ENCODE measurements at regions not wholly inside any gene's neighbourhood (a gene's known extent, or its start where the extent isn't known, plus 50 kb on each side); places are given as distances from the start of the nearest gene placed in this dataset.

- Histone ChIP-seq H3K27ac (ENCODE audit: low read depth in 2 of 2, low read length in 1 of 2) (no peak overlapping the region), H3K27me3 (ENCODE audit: control insufficient read depth in 1 of 2, insufficient read depth in 2 of 2, low read length in 2 of 2) (no peaks in the 10 kb centered on the region), H3K4me1 (ENCODE audit: control insufficient read depth in 2 of 2, insufficient read depth in 2 of 2, low read length in 1 of 2) (peaks cover 0 to 3% of the 10 kb centered on the region in 2 donors), H3K4me3 (ENCODE audit: low read depth in 1 of 2, low read length in 2 of 2) (no peak overlapping the region), H3K36me3 (ENCODE audit: control insufficient read depth in 2 of 2, insufficient read depth in 2 of 2, low read length in 1 of 2) (no peaks in the 10 kb centered on the region), H3K9me3 (ENCODE audit: control insufficient read depth in 2 of 2, insufficient read depth in 1 of 2, low read depth in 1 of 2, low read length in 1 of 2) (no peaks in the 10 kb centered on the region)
- WGBS, 2 donors, result 92 to 95% methylated on average over 1 of the region's 1 CpG
Observed at GRCh38 chr13:47114030-47114429, 217.2 kb upstream of the HTR2A start.

- H3K4me1 ChIP-seq (ENCODE audit: control insufficient read depth in 2 of 2, insufficient read depth in 2 of 2, low read length in 1 of 2), result peaks cover 0 to 3% of the 10 kb centered on the region in 2 donors
Observed at GRCh38 chr13:47112903-47113299, 216.0 kb upstream of the HTR2A start.

GRCh38 chr13:47112205-47112902 lies 215.5 kb upstream of the HTR2A start:
- Histone ChIP-seq H3K9me3 (ENCODE audit: control insufficient read depth in 2 of 2, insufficient read depth in 1 of 2, low read depth in 1 of 2, low read length in 1 of 2) (no peaks in the 10 kb centered on the region), H3K4me1 (ENCODE audit: control insufficient read depth in 2 of 2, insufficient read depth in 2 of 2, low read length in 1 of 2) (peaks cover 0 to 3% of the 10 kb centered on the region in 2 donors), H3K4me3 (ENCODE audit: low read depth in 1 of 2, low read length in 2 of 2) (no peak overlapping the region), H3K36me3 (ENCODE audit: control insufficient read depth in 2 of 2, insufficient read depth in 2 of 2, low read length in 1 of 2) (no peaks in the 10 kb centered on the region), H3K27me3 (ENCODE audit: control insufficient read depth in 1 of 2, insufficient read depth in 2 of 2, low read length in 2 of 2) (no peaks in the 10 kb centered on the region), H3K27ac (ENCODE audit: low read depth in 2 of 2, low read length in 1 of 2) (no peak overlapping the region)
- 68 to 69% methylated on average over 4 of the region's 4 CpGs for WGBS, 2 donors

More at GRCh38 chr13:47112903-47113299, 216.0 kb upstream of the HTR2A start:
- Histone ChIP-seq H3K4me3 (ENCODE audit: low read depth in 1 of 2, low read length in 2 of 2) (no peak overlapping the region), H3K27me3 (ENCODE audit: control insufficient read depth in 1 of 2, insufficient read depth in 2 of 2, low read length in 2 of 2) (no peaks in the 10 kb centered on the region), H3K36me3 (ENCODE audit: control insufficient read depth in 2 of 2, insufficient read depth in 2 of 2, low read length in 1 of 2) (no peaks in the 10 kb centered on the region), H3K27ac (ENCODE audit: low read depth in 2 of 2, low read length in 1 of 2) (no peak overlapping the region), H3K9me3 (ENCODE audit: control insufficient read depth in 2 of 2, insufficient read depth in 1 of 2, low read depth in 1 of 2, low read length in 1 of 2) (no peaks in the 10 kb centered on the region)
- 47 to 60% methylated on average over 1 of the region's 1 CpG for WGBS, 2 donors

DNA sequence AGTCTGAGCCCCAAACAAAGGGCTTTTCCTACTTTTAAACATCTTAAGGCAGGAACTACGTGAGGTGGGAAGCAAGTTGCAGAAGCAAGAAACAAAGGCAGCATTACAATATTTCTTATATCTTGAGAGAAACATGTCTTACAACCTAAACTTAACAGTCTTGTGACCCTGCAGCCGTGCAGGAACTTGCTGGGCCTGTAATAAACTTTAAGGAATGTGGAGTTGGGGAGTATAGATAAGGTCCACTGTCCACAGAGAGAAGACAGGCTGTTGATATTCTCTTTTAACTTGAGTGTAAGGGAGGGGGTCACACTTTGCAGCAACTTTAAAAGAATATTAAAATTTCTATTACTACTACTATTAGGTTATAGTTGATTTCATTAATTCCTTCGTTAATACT lies 214.6 kb upstream of the HTR2A start:
- Histone ChIP-seq H3K27ac (ENCODE audit: low read depth in 2 of 2, low read length in 1 of 2) (no peak overlapping the region), H3K4me3 (ENCODE audit: low read depth in 1 of 2, low read length in 2 of 2) (no peak overlapping the region), H3K9me3 (ENCODE audit: control insufficient read depth in 2 of 2, insufficient read depth in 1 of 2, low read depth in 1 of 2, low read length in 1 of 2) (no peaks in the 10 kb centered on the region), H3K27me3 (ENCODE audit: control insufficient read depth in 1 of 2, insufficient read depth in 2 of 2, low read length in 2 of 2) (no peaks in the 10 kb centered on the region), H3K36me3 (ENCODE audit: control insufficient read depth in 2 of 2, insufficient read depth in 2 of 2, low read length in 1 of 2) (no peaks in the 10 kb centered on the region), H3K4me1 (ENCODE audit: control insufficient read depth in 2 of 2, insufficient read depth in 2 of 2, low read length in 1 of 2) (peaks cover 0 to 3% of the 10 kb centered on the region in 2 donors)
- WGBS, 2 donors, result 74 to 82% methylated on average over 3 of the region's 3 CpGs

DNA sequence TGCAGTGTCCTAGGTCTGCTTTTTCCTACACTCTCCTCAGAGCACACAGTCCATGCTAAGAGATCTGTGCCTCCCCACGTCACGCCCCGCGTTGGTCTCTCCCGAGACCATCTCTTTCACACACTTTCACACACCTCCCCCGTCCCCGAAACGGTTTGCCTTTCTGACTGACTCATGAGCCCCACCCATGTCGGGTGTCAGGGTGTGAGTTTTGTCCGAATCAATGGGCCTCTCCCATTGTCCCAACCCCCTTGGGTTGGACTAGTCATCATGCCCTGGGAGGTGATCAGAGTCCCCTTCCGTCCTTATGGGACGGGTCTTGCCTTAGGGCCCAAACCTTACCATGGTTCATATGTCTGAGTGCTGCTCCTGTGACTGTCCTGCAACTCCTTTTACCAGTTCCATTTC lies 214.0 kb upstream of the HTR2A start:
- WGBS, 2 donors, result 82 to 84% methylated on average over 12 of the region's 12 CpGs

DNA sequence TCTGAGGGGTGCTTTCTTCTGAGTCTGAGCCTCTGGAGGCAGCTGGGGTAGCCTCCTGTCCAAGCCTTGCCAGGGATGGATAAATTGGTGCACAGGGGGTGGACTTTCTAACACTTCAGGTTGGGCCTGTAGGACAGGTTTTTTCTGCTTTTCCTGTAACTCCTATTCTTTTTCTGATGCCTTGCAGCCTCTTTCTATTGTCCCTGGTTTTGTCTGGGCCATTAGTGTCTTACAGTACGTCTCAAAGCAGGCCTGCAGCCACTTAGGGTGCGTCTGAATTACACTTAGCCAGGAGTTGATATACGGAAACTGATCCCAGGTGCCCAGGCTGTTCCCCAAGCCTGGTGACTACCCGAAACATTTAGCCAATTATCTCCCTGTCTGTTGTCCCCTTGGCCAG lies 213.3 kb upstream of the HTR2A start:
- no peak overlapping the region for H3K27ac ChIP-seq (ENCODE audit: low read depth in 2 of 2, low read length in 1 of 2)
- WGBS, 2 donors, result 66 to 71% methylated on average over 4 of the region's 4 CpGs
- no peak overlapping the region for H3K4me3 ChIP-seq (ENCODE audit: low read depth in 1 of 2, low read length in 2 of 2)
- peaks cover 0 to 3% of the 10 kb centered on the region in 2 donors for H3K4me1 ChIP-seq (ENCODE audit: control insufficient read depth in 2 of 2, insufficient read depth in 2 of 2, low read length in 1 of 2)
- no peaks in the 10 kb centered on the region for H3K36me3 ChIP-seq (ENCODE audit: control insufficient read depth in 2 of 2, insufficient read depth in 2 of 2, low read length in 1 of 2)
- no peaks in the 10 kb centered on the region for H3K9me3 ChIP-seq (ENCODE audit: control insufficient read depth in 2 of 2, insufficient read depth in 1 of 2, low read depth in 1 of 2, low read length in 1 of 2)
- H3K27me3 ChIP-seq (ENCODE audit: control insufficient read depth in 1 of 2, insufficient read depth in 2 of 2, low read length in 2 of 2), result no peaks in the 10 kb centered on the region

More for the DNA sequence above, 214.0 kb upstream of the HTR2A start:
- peaks cover 0 to 3% of the 10 kb centered on the region in 2 donors for H3K4me1 ChIP-seq (ENCODE audit: control insufficient read depth in 2 of 2, insufficient read depth in 2 of 2, low read length in 1 of 2)
- no peaks in the 10 kb centered on the region for H3K36me3 ChIP-seq (ENCODE audit: control insufficient read depth in 2 of 2, insufficient read depth in 2 of 2, low read length in 1 of 2)
- no peaks in the 10 kb centered on the region for H3K9me3 ChIP-seq (ENCODE audit: control insufficient read depth in 2 of 2, insufficient read depth in 1 of 2, low read depth in 1 of 2, low read length in 1 of 2)
- no peak overlapping the region for H3K27ac ChIP-seq (ENCODE audit: low read depth in 2 of 2, low read length in 1 of 2)
- H3K4me3 ChIP-seq (ENCODE audit: low read depth in 1 of 2, low read length in 2 of 2), result no peak overlapping the region
- no peaks in the 10 kb centered on the region for H3K27me3 ChIP-seq (ENCODE audit: control insufficient read depth in 1 of 2, insufficient read depth in 2 of 2, low read length in 2 of 2)

DNA sequence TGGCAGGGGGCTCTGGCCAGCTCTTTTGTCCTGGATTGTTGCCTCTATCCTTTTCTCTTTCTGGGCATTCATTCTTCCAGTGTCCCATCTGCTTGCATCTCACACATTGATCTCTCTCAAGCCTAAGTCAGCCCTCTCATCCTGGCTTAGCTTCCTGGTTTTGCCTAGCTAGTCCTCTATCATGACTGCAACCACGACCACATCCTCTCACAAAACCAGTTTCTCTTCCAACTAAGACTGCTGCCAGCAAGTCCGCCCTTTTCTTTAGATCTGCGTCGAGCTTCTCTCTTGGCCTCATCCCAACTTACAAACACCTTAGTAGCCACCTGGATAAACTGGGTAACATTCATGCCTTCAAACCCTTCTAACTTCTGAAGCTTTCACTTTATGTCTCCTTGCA lies 212.2 kb upstream of the HTR2A start:
- Histone ChIP-seq H3K27ac (ENCODE audit: low read depth in 2 of 2, low read length in 1 of 2) (no peak overlapping the region), H3K27me3 (ENCODE audit: control insufficient read depth in 1 of 2, insufficient read depth in 2 of 2, low read length in 2 of 2) (no peaks in the 10 kb centered on the region), H3K4me1 (ENCODE audit: control insufficient read depth in 2 of 2, insufficient read depth in 2 of 2, low read length in 1 of 2) (peaks cover 0 to 3% of the 10 kb centered on the region in 2 donors), H3K4me3 (ENCODE audit: low read depth in 1 of 2, low read length in 2 of 2) (no peak overlapping the region), H3K9me3 (ENCODE audit: control insufficient read depth in 2 of 2, insufficient read depth in 1 of 2, low read depth in 1 of 2, low read length in 1 of 2) (no peaks in the 10 kb centered on the region), H3K36me3 (ENCODE audit: control insufficient read depth in 2 of 2, insufficient read depth in 2 of 2, low read length in 1 of 2) (no peaks in the 10 kb centered on the region)
- WGBS, 2 donors, result 35 to 47% methylated on average over 4 of the region's 4 CpGs

DNA sequence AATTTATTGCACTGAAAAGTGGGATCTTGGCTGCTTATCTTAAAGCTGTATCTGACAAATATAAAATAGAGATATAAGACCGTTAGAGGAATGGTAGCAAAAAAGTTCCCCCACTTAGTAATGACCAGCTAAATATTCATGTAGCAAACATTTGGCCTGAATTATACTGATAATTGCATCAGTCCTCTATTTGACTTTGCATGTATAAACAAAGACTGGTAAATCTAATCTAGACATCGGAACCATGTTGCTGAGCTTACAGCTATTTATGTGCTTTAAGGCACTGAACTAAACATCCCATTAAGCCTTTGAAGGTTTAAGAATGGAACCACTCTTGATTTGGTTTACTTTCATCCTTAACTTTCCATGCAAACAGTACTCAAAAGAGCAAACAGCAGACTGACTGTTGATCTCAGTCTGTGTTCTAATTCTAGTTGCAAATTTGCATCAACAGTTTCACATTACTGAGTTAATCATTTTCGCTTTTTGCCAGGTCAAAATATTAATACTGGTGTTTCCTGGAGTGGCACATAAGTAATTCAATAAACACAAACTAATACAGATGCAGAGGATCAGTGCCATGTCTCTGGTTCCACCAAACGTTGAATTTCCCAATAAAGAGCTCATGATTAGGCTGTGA lies 203.5 kb upstream of the HTR2A start:
- peaks cover 0 to 2% of the 10 kb centered on the region in 2 donors for H3K9me3 ChIP-seq (ENCODE audit: control insufficient read depth in 2 of 2, insufficient read depth in 1 of 2, low read depth in 1 of 2, low read length in 1 of 2)
- WGBS, 2 donors, result 49 to 52% methylated on average over 4 of the region's 4 CpGs
- H3K4me3 ChIP-seq (ENCODE audit: low read depth in 1 of 2, low read length in 2 of 2), result no peak overlapping the region
- H3K27me3 ChIP-seq (ENCODE audit: control insufficient read depth in 1 of 2, insufficient read depth in 2 of 2, low read length in 2 of 2), result peaks cover 0 to 5% of the 10 kb centered on the region in 2 donors
- no peaks in the 10 kb centered on the region for H3K4me1 ChIP-seq (ENCODE audit: control insufficient read depth in 2 of 2, insufficient read depth in 2 of 2, low read length in 1 of 2)
- H3K36me3 ChIP-seq (ENCODE audit: control insufficient read depth in 2 of 2, insufficient read depth in 2 of 2, low read length in 1 of 2), result no peaks in the 10 kb centered on the region
- no peak overlapping the region for H3K27ac ChIP-seq (ENCODE audit: low read depth in 2 of 2, low read length in 1 of 2)

- no peaks in the 10 kb centered on the region for H3K36me3 ChIP-seq (ENCODE audit: control insufficient read depth in 2 of 2, insufficient read depth in 2 of 2, low read length in 1 of 2)
- H3K9me3 ChIP-seq (ENCODE audit: control insufficient read depth in 2 of 2, insufficient read depth in 1 of 2, low read depth in 1 of 2, low read length in 1 of 2), result no peaks in the 10 kb centered on the region
- no peak overlapping the region for H3K27ac ChIP-seq (ENCODE audit: low read depth in 2 of 2, low read length in 1 of 2)
- no peaks in the 10 kb centered on the region for H3K4me1 ChIP-seq (ENCODE audit: control insufficient read depth in 2 of 2, insufficient read depth in 2 of 2, low read length in 1 of 2)
- peaks cover 0 to 3% of the 10 kb centered on the region in 2 donors for H3K27me3 ChIP-seq (ENCODE audit: control insufficient read depth in 1 of 2, insufficient read depth in 2 of 2, low read length in 2 of 2)
- 73 to 75% methylated on average over 3 of the region's 3 CpGs for WGBS, 2 donors
- H3K4me3 ChIP-seq (ENCODE audit: low read depth in 1 of 2, low read length in 2 of 2), result no peak overlapping the region
Observed at GRCh38 chr13:47094734-47095434, 198.0 kb upstream of the HTR2A start.
